Transverse colon (tissue), 4 donors: ENCODE measurements at regions not wholly inside any gene's neighbourhood (a gene's known extent, or its start where the extent isn't known, plus 50 kb on each side); places are given as distances from the start of the nearest gene placed in this dataset.

Experiments
- DNase-seq: peaks from one replicate; pipeline ENCODE4 v3.0.0-alpha.2; 2019
- H3K27ac ChIP-seq, 4 donors: fragments of 200-600 bp; sonication (generic); 2 replicates each; pipeline ENCODE4 v1.5.1; 2016 to 2018; ENCODE audit warnings: inconsistent platforms in 4 of 4
- H3K27me3 ChIP-seq: fragments of 200-600 bp; sonication (generic); 2 replicates; pipeline ENCODE4 v1.5.1; 2017; ENCODE audit warnings: inconsistent platforms
- H3K36me3 ChIP-seq, 4 donors: fragments of 200-600 bp; sonication (generic); 2 replicates each; pipeline ENCODE4 v1.5.1; 2017 to 2019; ENCODE audit warnings: inconsistent platforms in 4 of 4
- H3K4me1 ChIP-seq, 4 donors: fragments of 200-600 bp; sonication (generic); 2 replicates each; pipeline ENCODE4 v1.5.1; 2017 to 2020; ENCODE audit warnings: inconsistent platforms in 4 of 4
- H3K4me3 ChIP-seq, 4 donors: fragments of 200-600 bp; sonication (generic); 1 replicate in 1 of 4; 2 replicates in 3 of 4; pipeline versions ENCODE4 v1.5.1 to v1.6.1; 2017 to 2019; ENCODE audit warnings: inconsistent platforms in 4 of 4
- H3K9me3 ChIP-seq, 2 donors: fragments of 200-600 bp; sonication (generic); 2 replicates each; pipeline ENCODE4 v1.5.1; 2017 to 2019; ENCODE audit warnings: inconsistent platforms in 2 of 2
- EP300 ChIP-seq: sonication (generic); formaldehyde crosslinking; IDR thresholded peaks from one replicate; pipeline ENCODE4 v1.6.1; 2017; ENCODE audit warnings: antibody characterized with exemption, low read depth
- POLR2A ChIP-seq: fragments of 450-650 bp; IDR thresholded peaks from one replicate; pipeline ENCODE4 v1.6.1; 2016; ENCODE audit warnings: antibody characterized with exemption, mild to moderate bottlenecking, moderate library complexity
- POLR2AphosphoS5 ChIP-seq, 3 donors: sonication (generic); formaldehyde crosslinking; IDR thresholded peaks; one replicate each; pipeline ENCODE4 v1.6.1; 2016; ENCODE audit warnings: antibody characterized with exemption in 3 of 3
- WGBS, 2 donors: methylation state at CpG; one replicate each; pipeline ENCODE4 v1.1.5; 2018; ENCODE audit warnings: low coverage in 1 of 2; 5-methylcytosine and 5-hydroxymethylcytosine counted together
- in situ Hi-C, 4 donors: fragments of 200-750 bp; cut with MboI; loops; one replicate each; pipeline versions ENCODE4 v1.15.0 to v1.15.1; 2017; ENCODE audit warnings: low sequenced_read_pairs in 3 of 4, low pct_ligation_motif_present in 1 of 4, low pct_unique_long_range_greater_than_20kb in 1 of 4
- intact Hi-C: fragments of 100-400 bp; cut with DNase I; formaldehyde crosslinking; loops from one replicate; pipeline ENCODE4 v1.15.1; 2023; ENCODE audit warnings: low total_unique reads
- TF ChIP-seq, protein P1 (sequence below), 5 experiments: fragments of 200-600 bp in 3 of 5; fragments of 450-650 bp in 2 of 5; sonication (generic) in 3 of 5; IDR thresholded peaks; 1 replicate in 2 of 5; 2 replicates in 3 of 5; pipeline ENCODE4 v1.5.1; 2016 to 2017; ENCODE audit warnings: antibody characterized with exemption in 5 of 5, inconsistent platforms in 3 of 5, mild to moderate bottlenecking in 2 of 5, moderate library complexity in 1 of 5

DNA sequence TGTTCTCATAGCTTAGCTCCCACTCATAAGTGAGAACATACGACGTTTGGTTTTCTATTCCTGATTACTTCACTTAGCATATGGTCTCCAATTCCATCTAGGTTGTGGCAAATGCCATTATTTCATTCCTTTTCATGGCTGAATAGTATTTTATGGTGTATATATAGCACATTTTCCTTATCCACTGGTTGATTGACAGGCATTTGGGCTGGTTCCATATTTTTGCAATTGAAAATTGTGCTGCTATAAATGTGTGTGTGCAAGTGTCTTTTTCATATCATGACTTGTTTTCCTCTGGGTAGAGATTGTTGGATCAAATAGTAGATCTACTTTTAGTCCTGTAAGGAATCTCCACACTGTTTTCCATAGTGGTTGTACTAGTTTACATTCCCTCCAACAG lies 133.0 kb upstream of the TAB2 start:
- Histone ChIP-seq H3K9me3 (peaks cover 12 to 24% of the 10 kb centered on the region in 2 donors), H3K4me1 (peaks cover 0 to 5% (median 0%) of the 10 kb centered on the region in 4 donors), H3K36me3 (no peaks in the 10 kb centered on the region), H3K27me3 (no peaks in the 10 kb centered on the region), H3K4me3 (no peak overlapping the region), H3K27ac (no peak overlapping the region)
- TF ChIP-seq POLR2AphosphoS5 (IDR thresholded peaks at IDR 0.05) (no peak), EP300 (no peak), POLR2A (no peak)
- TF ChIP-seq, protein P1, sequence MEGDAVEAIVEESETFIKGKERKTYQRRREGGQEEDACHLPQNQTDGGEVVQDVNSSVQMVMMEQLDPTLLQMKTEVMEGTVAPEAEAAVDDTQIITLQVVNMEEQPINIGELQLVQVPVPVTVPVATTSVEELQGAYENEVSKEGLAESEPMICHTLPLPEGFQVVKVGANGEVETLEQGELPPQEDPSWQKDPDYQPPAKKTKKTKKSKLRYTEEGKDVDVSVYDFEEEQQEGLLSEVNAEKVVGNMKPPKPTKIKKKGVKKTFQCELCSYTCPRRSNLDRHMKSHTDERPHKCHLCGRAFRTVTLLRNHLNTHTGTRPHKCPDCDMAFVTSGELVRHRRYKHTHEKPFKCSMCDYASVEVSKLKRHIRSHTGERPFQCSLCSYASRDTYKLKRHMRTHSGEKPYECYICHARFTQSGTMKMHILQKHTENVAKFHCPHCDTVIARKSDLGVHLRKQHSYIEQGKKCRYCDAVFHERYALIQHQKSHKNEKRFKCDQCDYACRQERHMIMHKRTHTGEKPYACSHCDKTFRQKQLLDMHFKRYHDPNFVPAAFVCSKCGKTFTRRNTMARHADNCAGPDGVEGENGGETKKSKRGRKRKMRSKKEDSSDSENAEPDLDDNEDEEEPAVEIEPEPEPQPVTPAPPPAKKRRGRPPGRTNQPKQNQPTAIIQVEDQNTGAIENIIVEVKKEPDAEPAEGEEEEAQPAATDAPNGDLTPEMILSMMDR (IDR thresholded peaks at IDR 0.05), result no peak
- intact Hi-C loops (no loop called here), in situ Hi-C loops (loop anchor here in 2 of 4 donors (10.0 to 25.0 kb wide), 2 partner anchors 253 to 330 kb away; no protein-coding TSS in a partner anchor)
- 88 to 95% methylated on average over 2 of the region's 2 CpGs for WGBS, 2 donors
- no peak for DNase-seq

DNA sequence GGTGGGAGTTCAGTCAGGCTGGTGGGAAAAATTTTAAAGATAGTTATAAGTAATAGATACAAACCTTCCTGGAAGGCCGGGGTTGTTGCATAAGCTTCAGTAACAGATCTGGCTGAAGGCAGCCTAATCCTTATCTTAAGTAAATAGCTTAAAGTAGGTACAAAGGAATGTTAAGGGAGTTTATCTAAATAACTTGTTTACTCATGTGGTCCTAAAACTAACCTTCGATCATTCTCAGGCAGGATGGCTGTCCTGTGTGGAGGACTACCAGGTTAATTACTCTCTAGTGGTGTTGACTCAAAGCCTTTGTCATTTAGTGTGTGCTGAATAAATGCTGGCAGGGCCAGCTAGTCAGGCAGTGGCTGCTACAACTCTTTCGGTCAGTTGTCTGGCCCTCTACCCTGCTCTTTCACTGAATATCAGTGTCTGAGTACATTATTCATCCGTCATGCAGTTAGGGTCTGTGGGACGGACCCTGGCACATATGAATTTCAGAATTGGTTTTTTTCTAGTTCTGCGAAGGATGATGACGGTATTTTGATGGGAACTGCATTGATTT lies 131.6 kb upstream of the TAB2 start:
- in situ Hi-C loops (loop anchor here in 2 of 4 donors (10.0 to 25.0 kb wide), 2 partner anchors 251 to 329 kb away; no protein-coding TSS in a partner anchor), intact Hi-C loops (no loop called here)

DNA sequence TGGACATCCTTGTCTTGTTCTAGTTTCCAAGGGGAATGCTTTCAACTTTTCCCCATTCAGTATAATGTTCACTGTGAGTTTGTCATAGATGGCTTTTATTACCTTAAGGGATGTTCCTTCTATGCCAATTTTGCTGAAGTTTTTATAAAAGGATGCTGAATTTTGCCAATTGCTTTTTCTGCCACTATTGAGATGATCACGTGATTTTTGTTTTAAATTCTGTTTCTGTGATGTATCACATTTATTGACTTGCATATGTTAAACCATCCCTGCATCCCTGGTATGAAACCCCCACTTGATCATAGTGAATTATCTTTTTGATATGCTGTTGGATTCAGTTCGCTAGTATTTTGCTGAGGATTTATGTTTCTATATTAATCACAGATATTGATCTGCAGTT lies 130.6 kb upstream of the TAB2 start:
- H3K4me3 ChIP-seq, result no peak overlapping the region
- intact Hi-C loops, result no loop called here
- WGBS, 2 donors, result 95% methylated on average over 2 of the region's 2 CpGs

More for the DNA sequence above, 131.6 kb upstream of the TAB2 start:
- TF ChIP-seq POLR2A (no peak), POLR2AphosphoS5 (IDR thresholded peaks at IDR 0.05) (no peak), EP300 (no peak)
- TF ChIP-seq, protein P1 (IDR thresholded peaks at IDR 0.05), result no peak
- no peaks in the 10 kb centered on the region for H3K27me3 ChIP-seq
- peaks cover 0 to 5% (median 0%) of the 10 kb centered on the region in 4 donors for H3K4me1 ChIP-seq
- 77 to 86% methylated on average over 4 to 7 of the region's 7 CpGs for WGBS, 2 donors
- no peak overlapping the region for H3K27ac ChIP-seq
- peaks cover 12 to 24% of the 10 kb centered on the region in 2 donors for H3K9me3 ChIP-seq
- no peaks in the 10 kb centered on the region for H3K36me3 ChIP-seq
- no peak overlapping the region for H3K4me3 ChIP-seq
- no peak for DNase-seq

DNA sequence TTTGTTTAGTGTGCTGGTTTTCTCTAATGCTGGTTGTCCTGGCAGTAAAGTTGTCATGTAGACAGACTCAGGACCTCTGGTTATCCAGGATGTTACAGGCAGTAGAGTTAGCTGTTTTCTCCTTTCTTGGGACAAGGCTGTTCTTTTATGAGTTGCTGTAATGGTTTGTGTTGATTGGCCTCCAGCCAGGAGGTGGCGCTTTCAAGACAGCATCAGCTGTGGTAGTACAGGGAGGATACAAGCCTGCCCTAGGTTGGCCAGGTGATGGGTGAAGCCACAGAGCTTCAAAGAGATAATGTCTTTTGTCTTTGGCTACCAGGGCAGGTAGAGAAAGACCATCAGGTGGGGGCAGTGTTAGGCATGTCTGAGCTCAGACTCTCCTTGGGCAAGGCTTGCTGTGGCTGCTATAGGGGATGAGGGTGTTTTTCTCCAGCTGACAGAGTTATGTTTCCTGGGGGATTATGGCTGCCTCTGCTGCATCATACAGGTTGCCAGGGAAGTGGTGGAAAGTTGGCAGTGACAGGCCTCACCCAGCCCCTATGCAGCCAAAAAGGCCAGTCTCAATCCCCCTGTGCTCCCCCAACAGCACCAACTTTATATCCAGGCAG lies 127.2 kb upstream of the TAB2 start:
- in situ Hi-C loops (loop anchor here in 2 of 4 donors (25.0 kb wide), 1 partner anchor 247 kb away; no protein-coding TSS in a partner anchor), intact Hi-C loops (no loop called here)
- peak; percentile 74 for DNase-seq
- 80% methylated on average over 1 of the region's 1 CpG; no CpG with 5 or more reads in 1 of the 2 donors for WGBS, 2 donors
- Histone ChIP-seq H3K9me3 (peaks cover 10 to 19% of the 10 kb centered on the region in 2 donors), H3K27ac (no peak overlapping the region), H3K27me3 (no peaks in the 10 kb centered on the region), H3K4me1 (no peaks in the 10 kb centered on the region), H3K4me3 (no peak overlapping the region), H3K36me3 (no peaks in the 10 kb centered on the region)
- TF ChIP-seq EP300, result no peak
- TF ChIP-seq, protein P1 (IDR thresholded peaks at IDR 0.05), result peak in 4 of 5 experiments; percentile 26 to 40 (median 29)
- TF ChIP-seq POLR2A, result no peak
- TF ChIP-seq POLR2AphosphoS5 (IDR thresholded peaks at IDR 0.05), result no peak

More for the DNA sequence above, 130.6 kb upstream of the TAB2 start:
- Histone ChIP-seq H3K36me3 (no peaks in the 10 kb centered on the region), H3K27ac (no peak overlapping the region), H3K4me1 (peaks cover 0 to 5% (median 0%) of the 10 kb centered on the region in 4 donors), H3K9me3 (peaks cover 12 to 24% of the 10 kb centered on the region in 2 donors), H3K27me3 (no peaks in the 10 kb centered on the region)
- TF ChIP-seq, protein P1 (IDR thresholded peaks at IDR 0.05), result no peak
- no peak for TF ChIP-seq POLR2A
- no peak for TF ChIP-seq POLR2AphosphoS5 (IDR thresholded peaks at IDR 0.05)
- in situ Hi-C loops, result loop anchor here in 2 of 4 donors (10.0 to 25.0 kb wide), 2 partner anchors 250 to 328 kb away; no protein-coding TSS in a partner anchor
- no peak for DNase-seq
